Umbilical cord (tissue), 1 donor: ENCODE measurements at regions not wholly inside any gene's neighbourhood (a gene's known extent, or its start where the extent isn't known, plus 50 kb on each side); places are given as distances from the start of the nearest gene placed in this dataset.

Experiments
- DNase-seq: peaks from one replicate; pipeline ENCODE4 v3.0.0-alpha.2; 2015; ENCODE audit warnings: low spot score

DNA sequence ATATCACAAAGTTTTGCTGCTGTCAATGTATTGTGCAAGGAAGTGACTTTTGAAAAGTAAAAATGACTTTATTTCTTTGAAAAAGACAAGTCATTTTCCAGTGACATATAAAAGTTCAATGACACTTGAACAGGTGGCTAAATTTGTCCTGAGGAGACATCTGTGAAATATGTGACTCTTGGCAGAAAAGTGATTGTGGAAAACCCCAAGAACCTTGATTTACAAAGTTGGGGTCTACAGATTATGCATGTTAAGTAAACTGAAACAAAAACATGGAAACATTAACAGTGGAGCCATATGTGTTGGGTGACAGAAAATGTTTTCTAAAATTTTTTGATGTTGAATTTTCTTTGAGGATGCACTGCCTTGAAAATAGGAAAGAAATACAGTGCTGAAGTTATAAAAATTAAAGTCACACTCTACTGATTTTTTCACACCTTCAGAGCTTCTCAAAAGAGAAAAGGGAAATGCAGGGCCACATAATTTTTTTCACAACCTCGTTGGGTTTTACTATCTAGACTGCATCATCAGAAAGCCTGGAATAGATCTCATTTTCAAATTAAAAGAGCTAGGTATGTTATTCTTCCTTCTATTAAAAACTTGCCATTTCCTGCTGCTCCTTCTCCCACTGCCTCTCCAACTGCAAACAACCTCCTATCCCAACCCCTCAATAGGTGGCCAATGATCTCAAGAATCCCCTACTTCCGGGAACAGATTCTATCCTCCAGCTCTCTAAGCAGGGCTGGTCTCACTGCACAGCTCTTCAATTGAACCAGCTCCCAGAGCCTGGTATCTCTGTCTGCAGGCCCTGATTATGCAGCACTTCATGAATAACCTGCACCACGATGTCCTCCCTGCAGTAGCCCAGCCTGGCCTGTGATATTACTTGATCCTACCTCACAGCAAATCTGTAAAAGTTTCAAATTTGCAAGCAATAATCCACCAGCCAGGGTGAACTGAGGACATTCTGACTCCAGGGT is 570.8 kb upstream of the CPEB2 start:
- no peak for DNase-seq

DNA sequence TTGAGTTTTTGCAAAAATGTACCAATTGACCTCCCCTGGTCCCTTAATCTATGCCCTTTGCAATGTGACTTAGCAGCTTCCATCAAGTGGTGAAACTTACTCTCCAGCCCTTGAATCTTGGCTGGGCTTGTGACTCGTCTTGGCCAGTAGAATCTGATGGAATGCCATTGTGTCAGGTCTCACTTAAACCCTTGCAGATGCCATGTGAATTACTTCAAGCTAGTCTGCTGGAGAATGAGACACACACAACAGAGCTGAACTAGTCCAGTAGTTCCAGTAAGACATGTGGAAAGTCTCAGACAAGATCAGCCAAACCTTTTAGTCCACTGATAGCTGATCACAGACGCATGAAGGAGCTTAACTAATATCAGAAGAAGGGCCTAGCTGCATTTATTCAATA is 567.8 kb upstream of the CPEB2 start:
- no peak for DNase-seq

DNA sequence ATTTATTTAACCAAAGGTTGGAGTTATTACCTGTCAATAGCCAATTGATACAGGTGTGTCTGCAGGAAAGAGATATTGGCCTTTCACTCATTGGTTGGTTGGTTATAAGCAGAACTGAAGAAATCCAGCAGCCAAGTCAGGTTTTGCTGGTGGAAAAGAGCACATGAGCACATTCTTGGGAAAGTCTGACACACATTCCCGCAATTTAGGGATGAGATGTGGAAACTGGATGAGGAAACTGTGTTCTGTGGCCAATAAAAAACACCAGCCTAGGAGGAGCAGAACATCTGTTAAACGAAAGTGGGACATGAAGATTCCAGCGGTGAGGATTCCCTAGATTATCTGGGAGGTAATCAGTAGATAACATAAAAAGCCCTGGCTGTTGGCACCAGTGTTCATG is 567.4 kb upstream of the CPEB2 start:
- DNase-seq, result no peak

DNA sequence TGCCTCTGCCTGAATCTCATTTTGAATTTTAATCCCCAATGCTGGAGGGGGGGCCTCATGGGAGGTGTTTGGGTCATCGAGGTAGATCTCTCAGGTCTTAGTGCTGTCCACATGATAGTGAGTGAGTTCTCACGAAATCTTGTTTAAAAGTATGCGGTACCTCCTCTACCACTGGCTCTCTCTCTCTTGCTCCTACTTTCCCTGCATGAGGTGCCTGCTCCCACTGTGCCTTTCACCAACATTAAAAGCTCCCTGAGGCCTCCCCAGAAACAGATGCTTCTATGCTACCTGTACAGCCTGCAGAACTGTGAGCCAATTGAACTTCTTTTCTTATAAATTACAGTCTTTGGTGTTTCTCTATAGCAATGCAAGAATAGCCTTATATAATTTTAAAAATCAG is 560.7 kb upstream of the CPEB2 start:
- no peak for DNase-seq

DNA sequence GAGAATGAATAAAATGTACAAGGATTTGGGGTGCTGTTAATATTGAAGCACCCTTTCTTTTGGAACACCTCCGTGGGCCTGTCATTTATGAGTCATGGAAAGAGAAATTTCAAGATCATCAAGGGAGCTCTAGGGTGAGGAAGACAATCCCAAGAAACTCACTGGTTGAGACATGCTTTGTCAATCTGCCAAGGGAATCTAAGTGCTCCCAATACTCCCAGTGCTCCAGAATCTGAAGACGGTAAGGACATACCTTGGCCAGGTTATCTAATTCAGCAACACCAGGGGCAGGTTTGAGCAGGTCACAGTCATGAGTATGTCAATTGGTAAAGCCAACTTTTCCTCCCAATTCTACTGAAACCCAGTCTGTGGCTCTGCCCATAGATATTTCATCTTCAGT is 556.4 kb upstream of the CPEB2 start:
- no peak for DNase-seq

DNA sequence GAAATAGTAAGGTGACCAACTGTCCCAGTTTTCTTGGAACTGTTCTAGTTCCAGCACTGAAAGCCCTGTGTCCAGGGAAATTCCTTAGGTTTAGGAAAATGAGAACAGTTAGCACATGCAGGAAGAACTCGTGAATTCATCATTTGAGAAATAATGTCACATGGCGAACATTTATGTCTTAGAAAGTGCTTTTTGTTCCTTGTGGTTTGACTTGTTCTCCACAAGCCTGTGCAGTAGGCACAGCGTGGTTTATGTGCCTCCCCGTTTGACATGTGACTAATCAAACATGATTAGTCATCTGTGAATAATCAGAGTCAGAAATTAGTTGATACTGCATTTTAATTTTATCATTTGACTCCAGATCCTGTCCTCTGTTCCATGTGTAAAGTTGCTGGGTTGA is 556.0 kb upstream of the CPEB2 start:
- no peak for DNase-seq

DNA sequence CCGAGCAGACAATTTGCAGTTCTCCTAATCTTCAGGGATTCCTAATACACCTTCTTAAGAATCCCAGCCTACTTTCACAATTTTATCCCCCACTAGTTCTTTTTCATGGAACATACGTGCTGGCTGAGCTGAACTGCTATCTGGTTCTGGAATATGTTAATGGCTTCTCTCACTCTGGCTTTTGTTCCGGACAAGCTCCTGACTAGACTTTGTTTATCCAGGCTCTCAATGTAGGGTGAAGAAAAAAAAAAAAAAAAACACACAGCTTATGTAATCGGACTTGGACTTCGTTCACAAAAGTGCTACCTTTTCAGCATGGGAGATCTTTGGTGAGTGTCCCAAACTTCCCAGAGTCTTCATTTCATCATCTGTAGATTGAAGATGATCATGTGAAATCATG is 555.4 kb upstream of the CPEB2 start:
- DNase-seq, result no peak

DNA sequence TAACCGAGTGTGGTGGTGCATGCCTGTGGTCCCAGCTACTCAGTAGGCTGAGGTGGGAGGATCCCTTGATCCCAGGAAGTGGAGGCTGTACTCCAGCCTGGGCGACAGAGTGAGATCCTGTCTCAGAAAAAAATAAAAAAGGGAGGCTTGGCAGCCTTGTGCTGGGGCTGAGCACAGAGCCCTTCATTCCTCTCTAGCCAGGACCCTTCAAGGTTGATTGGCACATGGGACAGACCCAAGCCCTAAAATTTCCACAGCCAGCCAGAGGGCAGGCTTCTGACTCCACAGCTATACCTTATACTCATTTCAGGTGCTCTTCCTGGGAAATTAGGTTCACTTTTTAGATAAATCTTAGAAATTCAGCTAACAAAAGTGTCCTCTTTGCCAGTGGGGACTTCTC is 553.0 kb upstream of the CPEB2 start:
- DNase-seq, result no peak

DNA sequence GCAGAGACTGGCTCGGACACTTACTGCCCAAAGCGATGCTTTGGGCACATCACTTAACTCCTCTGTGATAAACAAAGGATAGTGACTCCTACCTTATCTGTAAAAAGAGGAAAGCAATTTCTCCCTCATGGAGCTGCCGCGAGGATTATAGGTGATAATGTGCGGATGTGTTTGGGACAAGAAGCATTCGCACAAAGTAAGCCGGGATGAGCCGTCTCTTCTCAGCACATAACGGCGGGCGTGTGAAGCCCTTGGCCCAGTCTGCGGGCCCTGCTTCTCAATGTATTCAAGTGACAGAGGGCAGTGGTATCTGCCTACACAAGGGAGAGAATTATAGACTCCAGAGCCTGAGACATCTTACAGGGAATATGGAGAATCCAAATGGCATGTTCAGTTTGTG is 550.3 kb upstream of the CPEB2 start:
- peak; percentile 22 for DNase-seq

DNA sequence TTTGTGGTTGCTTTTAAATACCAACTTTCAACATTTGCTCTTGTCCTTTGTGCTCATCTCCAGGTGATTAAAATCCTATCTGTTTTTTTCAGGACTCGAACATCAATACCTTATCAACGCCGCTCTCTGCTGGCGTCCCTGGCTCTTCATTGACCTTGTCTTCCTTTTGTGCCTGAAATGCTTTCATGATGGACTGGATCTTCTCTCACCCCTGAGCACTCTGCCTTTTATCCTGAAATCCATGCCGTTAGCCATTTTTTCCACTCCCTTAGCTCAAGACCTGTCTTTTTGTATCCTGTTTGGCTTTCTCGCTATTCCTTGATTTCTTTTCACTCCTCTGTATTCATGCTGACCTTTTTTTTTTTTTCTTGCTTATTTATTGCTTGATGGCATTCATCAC is 549.5 kb upstream of the CPEB2 start:
- no peak for DNase-seq

DNA sequence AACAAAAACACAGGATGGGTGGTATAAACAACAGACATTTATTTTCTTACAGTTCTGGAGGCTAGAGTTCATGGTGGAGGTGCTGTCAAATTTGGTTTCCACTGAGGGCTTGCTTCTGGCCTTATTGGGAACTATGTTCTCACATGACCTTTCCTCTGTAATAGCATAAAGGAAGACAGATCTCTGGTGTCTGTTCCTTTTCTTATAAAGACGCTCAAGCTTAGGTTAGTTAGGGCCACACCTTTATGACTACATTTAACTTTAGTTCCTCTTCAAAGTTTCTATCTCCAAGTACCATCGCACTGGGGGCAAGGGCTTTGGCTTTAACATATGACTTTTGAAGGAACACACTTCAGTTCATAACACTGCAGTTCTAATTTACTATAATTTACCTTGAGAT is 543.8 kb upstream of the CPEB2 start:
- no peak for DNase-seq

DNA sequence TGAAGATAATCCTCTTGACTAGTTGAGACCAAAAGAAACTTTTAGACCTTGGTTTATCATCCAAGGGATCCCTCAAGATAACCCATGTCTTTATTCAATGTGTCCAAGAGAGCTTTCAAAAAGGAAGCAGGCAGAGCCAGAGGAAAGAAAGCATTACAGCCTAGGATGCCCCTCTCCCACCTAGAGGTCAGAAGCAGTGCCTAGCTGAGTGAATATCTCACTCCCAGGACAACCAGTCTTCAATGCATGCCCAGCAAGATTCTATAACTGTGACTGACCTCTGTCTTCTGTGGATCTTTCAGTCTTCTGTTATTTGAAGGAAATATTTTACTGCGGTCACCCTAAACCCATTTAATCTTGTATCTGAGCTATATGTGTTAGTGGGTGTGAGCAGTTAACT is 537.2 kb upstream of the CPEB2 start:
- DNase-seq, result no peak

DNA sequence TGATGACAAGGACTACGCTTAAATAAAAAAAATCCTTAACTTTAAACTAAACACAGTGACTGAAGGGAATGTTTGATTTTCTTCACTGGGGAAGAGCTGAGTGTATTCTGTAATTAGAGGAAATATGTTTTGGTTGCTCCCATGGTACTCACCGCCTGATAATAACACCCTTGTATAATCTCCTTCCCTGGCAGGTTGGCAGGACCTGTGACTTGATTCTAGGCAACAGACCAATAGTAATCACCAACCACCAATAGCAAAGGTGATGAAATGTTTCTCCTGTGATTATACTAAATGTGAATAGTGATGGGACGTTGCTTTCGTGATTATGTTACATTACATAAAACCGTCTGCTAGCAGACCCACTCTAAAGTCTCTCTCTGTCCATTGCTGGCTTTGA is 536.8 kb upstream of the CPEB2 start:
- DNase-seq, result no peak

DNA sequence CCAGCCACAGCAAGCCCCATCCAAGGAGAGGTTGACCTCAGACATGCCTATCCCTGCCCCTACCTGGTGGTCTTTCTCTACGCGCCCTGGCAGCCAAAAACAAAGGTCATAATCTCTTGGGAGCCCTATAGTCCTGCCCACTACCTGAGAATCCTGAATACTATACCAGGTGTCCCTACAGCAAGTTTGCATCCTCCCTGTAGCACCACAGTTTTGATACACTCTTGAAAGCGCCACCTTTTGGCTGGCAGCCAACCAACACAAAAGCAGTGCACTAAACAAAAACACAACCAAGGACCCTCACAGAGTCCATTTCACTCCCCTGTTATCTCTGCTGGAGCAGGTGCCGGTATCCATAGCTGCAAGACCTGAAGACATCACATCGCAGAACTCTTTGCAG is 523.8 kb upstream of the CPEB2 start:
- DNase-seq, result no peak

DNA sequence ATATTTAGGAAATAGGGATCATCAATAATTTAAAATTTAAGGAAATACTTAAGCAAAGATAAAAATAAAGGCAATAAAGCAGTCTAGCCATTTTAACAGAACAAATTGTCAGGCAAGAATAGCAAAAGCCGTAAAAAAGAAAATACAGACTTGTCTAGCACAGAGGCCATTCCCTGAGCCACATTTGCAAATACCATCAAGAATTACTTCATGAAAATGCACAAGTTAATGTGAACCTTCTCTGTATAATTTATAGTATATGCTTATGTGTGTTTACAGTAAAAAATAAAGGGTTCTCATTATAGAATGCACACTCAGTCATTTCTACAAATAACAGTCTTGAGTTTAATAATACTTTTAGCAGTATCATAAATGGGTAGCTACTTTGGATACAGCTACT is 505.9 kb upstream of the CPEB2 start:
- DNase-seq, result no peak

DNA sequence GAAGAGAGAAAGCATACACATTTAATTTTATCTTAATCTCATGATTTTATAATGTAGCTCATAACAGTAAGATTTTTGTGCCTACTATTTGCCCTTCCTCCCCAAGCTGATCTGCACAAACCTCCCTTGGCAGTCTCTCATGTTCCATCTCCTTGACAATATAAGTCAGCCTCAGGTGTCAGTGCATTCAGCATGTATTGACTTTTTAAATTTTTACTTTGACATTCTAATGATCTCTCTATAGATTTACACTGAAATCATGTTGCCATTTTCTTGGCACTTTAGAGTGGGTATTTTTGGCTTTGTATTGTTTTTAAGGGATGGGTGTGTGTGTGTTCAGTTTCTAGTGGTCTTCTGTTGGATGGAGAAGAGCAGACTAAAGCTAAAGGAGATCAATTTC is 505.3 kb upstream of the CPEB2 start:
- DNase-seq, result no peak

DNA sequence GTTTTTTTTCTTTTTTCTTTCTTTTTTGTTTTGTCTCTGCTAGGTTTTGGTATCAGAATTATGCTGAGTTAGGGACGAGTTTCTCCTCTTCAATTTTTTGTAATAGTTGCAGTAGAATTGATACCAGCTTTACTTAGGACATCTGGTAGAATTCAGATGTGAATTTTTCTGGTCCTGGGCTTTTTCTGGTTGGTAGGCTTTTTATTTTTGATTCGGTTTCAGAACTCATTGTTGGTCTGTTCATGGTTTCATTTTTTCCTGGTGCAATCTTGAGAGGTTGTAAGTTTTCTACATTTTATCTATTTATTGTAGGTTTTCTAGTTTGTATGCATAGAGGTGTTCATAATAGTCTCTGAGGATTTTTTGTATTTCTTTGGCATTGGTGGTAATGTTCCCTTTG is 498.1 kb upstream of the CPEB2 start:
- no peak for DNase-seq

DNA sequence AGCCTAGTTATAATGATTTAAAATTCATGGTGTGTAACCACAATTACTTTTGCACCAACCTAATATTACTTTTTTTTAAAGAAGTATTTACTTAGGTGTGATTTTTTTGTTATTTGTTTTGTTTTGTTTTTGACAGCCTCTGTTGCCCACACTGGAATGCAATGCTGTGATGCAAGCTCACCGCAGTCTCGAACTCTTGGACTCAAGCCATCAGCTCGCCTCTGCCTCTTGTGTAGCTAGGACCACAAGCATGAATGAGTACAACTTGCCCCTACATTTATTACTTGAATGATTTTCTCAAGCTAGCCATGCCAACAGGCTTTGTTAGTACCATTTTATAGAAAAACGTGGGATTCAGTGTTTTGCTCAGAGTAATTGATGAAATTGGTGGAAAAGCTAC is 488.8 kb upstream of the CPEB2 start:
- DNase-seq, result no peak

DNA sequence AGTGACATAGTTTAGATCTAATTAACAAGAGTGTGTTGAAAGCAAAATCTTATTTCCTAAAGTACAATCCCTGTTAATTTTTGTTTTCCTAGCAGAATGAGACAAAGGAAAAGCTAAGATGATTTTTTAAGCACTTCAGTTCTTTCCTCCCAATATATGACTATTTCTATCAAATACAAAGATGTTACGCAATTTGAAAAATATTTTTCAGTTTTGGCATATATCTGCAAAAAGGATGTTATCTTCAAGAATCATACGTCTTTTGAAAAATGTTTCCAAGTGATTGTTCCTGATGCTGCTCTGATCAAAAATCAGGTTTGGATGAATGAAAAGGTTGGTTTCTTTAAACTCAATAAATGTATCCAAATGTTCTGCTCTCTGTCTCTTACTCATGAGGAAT is 486.7 kb upstream of the CPEB2 start:
- no peak for DNase-seq

DNA sequence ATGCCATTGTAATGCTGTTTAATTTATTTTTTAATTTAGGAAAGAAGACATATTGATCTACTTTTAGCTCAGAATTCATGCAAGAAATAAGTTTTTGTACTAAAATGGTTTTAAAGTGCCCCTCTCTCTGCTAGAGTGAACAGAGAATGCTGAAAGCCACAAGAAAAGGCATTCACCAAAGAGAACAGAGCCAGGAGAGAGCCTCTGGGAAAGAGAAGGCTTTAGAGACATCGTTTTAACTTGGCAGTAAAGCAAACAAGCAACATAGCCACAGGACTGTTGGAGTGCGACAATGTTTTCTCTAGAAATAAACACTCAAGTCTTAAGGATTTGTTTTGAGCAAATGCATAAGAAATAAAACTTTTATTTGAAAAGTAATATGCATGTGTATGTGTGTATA is 484.1 kb upstream of the CPEB2 start:
- no peak for DNase-seq

DNA sequence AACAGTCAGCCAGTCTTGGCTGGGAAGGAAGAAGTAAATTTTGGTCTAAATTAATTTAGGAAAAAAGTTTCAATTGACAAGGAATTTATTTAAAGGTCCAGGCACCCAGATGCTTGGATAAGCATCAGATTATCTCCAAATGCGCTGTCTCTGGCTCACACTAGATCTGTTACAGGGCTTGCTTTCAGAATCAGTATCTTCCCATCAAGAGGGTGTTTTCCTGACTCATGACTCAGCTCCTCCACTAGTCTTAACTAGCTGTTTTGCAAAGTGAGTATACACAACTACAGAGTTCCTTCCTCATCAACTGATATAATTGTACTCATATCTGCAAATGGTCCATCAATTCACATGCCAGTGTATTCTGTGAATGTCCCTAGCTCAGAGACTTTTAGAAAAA is 482.1 kb upstream of the CPEB2 start:
- peak; percentile 68 for DNase-seq

DNA sequence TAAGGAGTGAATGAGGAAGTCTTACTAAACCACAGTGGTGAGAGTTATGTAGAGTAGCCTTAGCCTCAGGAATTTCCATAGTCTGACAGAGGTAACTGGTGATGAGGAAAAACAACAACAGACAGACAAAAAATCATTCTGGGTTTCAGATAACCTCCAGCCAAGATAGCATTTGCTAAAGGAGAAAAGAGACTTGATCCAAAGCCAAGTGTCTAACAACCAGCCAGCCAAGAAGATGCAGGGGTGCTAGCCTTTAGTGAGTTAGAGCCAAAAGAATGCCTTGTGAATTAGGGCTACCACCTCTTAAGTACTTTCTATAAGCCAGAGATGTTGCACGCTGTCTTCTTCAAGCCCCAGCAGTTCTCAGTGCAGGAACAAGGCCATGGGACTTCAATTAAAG is 478.0 kb upstream of the CPEB2 start:
- no peak for DNase-seq

DNA sequence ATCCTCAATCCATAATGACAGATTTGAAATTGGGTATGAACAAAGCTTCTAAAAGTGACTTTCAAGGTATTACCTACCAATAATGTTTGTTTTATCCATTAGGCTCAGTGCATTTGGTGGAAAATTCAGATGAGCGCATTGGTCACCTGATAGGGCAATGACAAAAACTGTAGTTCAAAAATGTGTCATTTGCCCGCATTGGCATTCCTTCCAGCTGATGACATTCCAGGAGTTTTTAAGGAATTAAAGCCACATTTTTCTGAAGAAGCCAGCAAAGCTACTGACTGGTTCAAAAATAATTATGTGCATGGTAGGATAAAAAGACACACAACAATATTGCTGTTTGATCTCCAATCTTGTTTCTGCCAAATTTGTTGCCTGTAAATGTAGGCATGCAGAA is 473.4 kb upstream of the CPEB2 start:
- DNase-seq, result no peak

DNA sequence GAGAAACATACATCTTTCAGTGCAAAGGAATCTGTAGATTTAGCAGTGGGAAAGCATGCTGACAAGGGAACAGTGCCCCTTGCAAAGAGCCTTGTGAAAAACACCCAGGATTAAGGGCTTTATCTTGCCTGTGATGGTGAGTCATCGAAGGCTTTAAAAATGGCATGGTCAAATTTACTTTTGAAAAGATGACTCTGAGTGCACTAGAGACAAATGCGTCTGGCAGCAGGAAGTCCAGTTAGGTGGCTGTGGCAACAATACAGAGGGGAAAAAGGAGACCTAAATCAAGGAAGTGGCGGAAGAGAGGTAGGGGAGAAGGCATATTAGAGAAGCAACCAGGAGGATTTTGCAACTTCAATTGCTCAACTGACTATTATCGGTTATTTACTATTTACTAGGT is 472.6 kb upstream of the CPEB2 start:
- peak; percentile 93 for DNase-seq
